ENCODE measurements at regions not wholly inside any gene's neighbourhood (a gene's known extent, or its start where the extent isn't known, plus 50 kb on each side); places are given as distances from the start of the nearest gene placed in this dataset.

GRCh38 chr4:114082348-114082747 lies 102.9 kb upstream of the ARSJ start:
- no peak for TF ChIP-seq EZH2 (IDR thresholded peaks at IDR 0.05; ENCODE audit: borderline replicate concordance, insufficient read depth, low read length, poor library complexity, severe bottlenecking)
- TF ChIP-seq SMC3 (conservative IDR thresholded peaks at IDR 0.05; ENCODE audit: poor library complexity) = no peak
- TF ChIP-seq MXI1 (conservative IDR thresholded peaks at IDR 0.05; ENCODE audit: poor library complexity, severe bottlenecking) = no peak
- no peak for TF ChIP-seq CTCF (IDR thresholded peaks at IDR 0.05; ENCODE audit: poor library complexity, severe bottlenecking)
- TF ChIP-seq EP300 (conservative IDR thresholded peaks at IDR 0.05; ENCODE audit: poor library complexity, severe bottlenecking) = no peak
- no peak for TF ChIP-seq RAD21 (conservative IDR thresholded peaks at IDR 0.05)
- TF ChIP-seq TAF1 (IDR thresholded peaks at IDR 0.05; ENCODE audit: low read depth) = no peak
- no peak for TF ChIP-seq POLR2AphosphoS5 (IDR thresholded peaks at IDR 0.05)
- no peak for TF ChIP-seq REST (IDR thresholded peaks at IDR 0.05; ENCODE audit: borderline replicate concordance)
- no peaks in the 10 kb centered on the region for H3K9me3 ChIP-seq (ENCODE audit: low read length)
- no peak overlapping the region for H3K4me2 ChIP-seq (ENCODE audit: low read length)
- H3K27ac ChIP-seq (ENCODE audit: low read length) = no peak overlapping the region
- H3F3A ChIP-seq (ENCODE audit: insufficient read depth, low read length, poor library complexity, severe bottlenecking) = no peaks in the 10 kb centered on the region
- H2AFZ ChIP-seq (ENCODE audit: low read depth, low read length) = no peak overlapping the region
- no peaks in the 10 kb centered on the region for H3K79me2 ChIP-seq (replicated peaks; ENCODE audit: insufficient read depth, low read length)
- H3K4me3 ChIP-seq (ENCODE audit: low read length) = no peak overlapping the region
- no peaks in the 10 kb centered on the region for H3K36me3 ChIP-seq (ENCODE audit: insufficient read depth, low read length)
- no peaks in the 10 kb centered on the region for H3K9me2 ChIP-seq (ENCODE audit: insufficient read depth, low read length)
- H3K9ac ChIP-seq (ENCODE audit: low read length) = no peak overlapping the region
- no peaks in the 10 kb centered on the region for H3K27me3 ChIP-seq (ENCODE audit: insufficient read depth, low read depth, low read length)
- no peaks in the 10 kb centered on the region for H4K20me1 ChIP-seq (ENCODE audit: insufficient read depth)

GRCh38 chr4:114085611-114086345 lies 106.3 kb upstream of the ARSJ start:
- TF ChIP-seq POLR2AphosphoS5 (IDR thresholded peaks at IDR 0.05) = peak; percentile 15
- no peak for TF ChIP-seq TAF1 (IDR thresholded peaks at IDR 0.05; ENCODE audit: low read depth)
- no peaks in the 10 kb centered on the region for H3K79me2 ChIP-seq (replicated peaks; ENCODE audit: insufficient read depth, low read length)
- H3K4me2 ChIP-seq (ENCODE audit: low read length) = no peak overlapping the region
- no peaks in the 10 kb centered on the region for H3K27me3 ChIP-seq (ENCODE audit: insufficient read depth, low read depth, low read length)
- no peaks in the 10 kb centered on the region for H3F3A ChIP-seq (ENCODE audit: insufficient read depth, low read length, poor library complexity, severe bottlenecking)
- H2AFZ ChIP-seq (ENCODE audit: low read depth, low read length) = no peak overlapping the region
- H3K36me3 ChIP-seq (ENCODE audit: insufficient read depth, low read length) = no peaks in the 10 kb centered on the region
- H3K4me3 ChIP-seq (ENCODE audit: low read length) = no peak overlapping the region
- no peak overlapping the region for H3K9ac ChIP-seq (ENCODE audit: low read length)
- no peaks in the 10 kb centered on the region for H3K9me3 ChIP-seq (ENCODE audit: low read length)
- no peaks in the 10 kb centered on the region for H3K9me2 ChIP-seq (ENCODE audit: insufficient read depth, low read length)
- H4K20me1 ChIP-seq (ENCODE audit: insufficient read depth) = no peaks in the 10 kb centered on the region
- H3K27ac ChIP-seq (ENCODE audit: low read length) = no peak overlapping the region
